HS-5 (cell line): ENCODE measurements at regions not wholly inside any gene's neighbourhood (a gene's known extent, or its start where the extent isn't known, plus 50 kb on each side); places are given as distances from the start of the nearest gene placed in this dataset.

Experiments used
- DNase-seq: peaks from one replicate; pipeline ENCODE4 v3.0.0-alpha.2; 2012; ENCODE audit warnings: low read depth

GRCh38 chr7:67422601-67423000 is 426.0 kb downstream of the TYW1 start:
- no peak for DNase-seq

- no peak for DNase-seq
Observed at GRCh38 chr7:67423065-67423464, 426.4 kb downstream of the TYW1 start.

- DNase-seq = no peak
Observed at GRCh38 chr7:67426654-67427053, 430.0 kb downstream of the TYW1 start.

DNA sequence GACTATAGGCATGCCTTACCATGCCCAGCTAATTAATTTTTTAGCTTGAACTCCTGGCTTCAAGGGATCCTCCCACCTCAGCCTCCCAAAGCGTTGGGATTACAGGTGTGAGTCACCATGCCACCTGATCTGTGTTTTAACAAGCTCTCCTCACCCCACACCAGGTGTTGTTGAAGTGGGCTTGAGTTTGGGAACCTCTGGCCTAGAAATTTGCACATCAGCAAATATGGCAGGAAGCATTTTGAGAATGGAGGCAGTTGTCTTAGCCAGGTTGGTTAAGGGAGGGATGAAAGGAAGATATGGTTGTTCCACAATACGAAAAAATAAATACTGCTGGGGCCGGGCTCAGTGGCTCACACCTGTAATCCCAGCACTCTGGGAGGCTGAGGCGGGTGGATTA is 433.1 kb downstream of the TYW1 start:
- no peak for DNase-seq

GRCh38 chr7:67432536-67433234 is 436.1 kb downstream of the TYW1 start:
- no peak for DNase-seq

GRCh38 chr7:67435894-67436535 is 439.4 kb downstream of the TYW1 start:
- no peak for DNase-seq

DNA sequence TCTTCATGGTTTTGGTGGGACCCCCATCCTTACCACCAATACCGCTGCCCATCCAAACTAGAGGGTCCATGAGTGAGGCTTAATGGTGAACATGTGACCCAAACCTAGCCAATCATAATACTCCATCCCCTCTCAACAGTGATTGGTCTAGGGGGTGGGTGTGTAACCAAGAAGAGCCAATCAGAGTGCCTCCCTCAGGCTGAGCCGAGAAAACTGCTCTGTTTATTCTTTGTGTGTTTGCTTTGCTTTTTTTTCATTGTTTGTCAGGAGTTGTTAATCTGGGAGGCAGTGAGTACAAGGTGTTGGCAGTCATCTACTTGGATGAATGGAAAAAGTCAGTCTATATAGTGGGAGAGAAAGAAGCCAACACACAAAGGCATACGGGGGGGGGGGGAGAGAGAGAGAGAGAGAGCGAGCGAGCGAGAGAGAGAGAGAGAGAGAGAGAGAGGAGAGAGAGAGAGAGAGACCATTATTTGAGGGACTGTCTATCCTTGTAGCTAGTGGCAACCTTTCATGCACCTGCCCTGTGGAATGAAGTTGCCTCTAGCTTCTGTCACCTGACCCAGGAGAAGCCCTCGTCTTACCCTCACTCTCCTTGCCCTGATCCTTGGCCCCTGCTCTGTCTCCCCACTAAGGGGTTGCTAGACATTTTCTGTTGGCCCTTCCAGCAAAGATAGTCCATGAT is 441.7 kb downstream of the TYW1 start:
- DNase-seq = no peak

DNA sequence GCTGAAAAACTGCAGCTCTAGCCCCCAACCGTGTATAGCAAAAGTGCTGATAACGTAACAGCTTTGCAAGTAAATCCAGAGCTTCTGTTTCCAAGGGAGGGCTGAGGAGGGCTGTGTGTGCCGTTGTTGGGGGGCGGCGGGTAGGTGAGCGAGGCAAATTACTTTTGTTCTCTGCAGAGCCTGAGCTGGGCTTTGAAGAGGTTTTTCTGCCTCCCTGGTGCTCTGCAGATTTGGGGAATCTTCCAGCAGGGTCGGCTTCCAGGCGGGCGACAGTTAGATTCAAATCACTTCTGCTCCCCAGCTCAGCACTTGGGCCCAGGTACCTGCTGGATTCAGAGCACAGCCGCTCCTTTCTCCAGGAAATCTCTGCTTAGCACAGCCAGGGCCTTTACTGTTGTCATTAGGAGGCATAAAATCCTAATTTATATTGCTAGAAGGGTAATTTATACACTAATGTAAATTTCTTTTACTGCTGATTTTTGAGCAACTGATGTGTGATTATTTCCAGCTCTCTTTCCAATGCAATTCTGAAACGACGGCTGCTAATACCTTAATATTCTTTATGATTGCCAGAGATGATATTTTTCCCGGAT is 442.4 kb downstream of the TYW1 start:
- no peak for DNase-seq

DNA sequence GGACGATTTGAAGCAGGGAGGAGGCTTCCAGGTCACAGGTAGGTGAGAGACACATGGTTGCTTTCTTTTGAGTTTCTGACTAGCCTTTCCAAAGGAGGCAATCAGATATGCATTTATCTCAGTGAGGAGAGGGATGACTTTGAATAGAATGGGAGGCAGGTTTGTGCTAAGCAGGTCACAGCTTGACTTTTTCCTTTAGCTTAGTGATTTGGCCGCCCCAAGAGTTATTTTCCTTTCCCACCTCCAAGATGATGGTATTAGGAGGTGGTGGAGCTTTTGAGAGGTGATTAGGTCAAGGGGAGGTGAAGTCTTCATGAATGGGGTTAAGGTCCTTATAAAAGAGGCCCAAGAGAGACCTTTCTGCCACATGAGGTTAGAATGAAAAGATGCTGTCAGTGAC is 443.7 kb downstream of the TYW1 start:
- DNase-seq = no peak

- DNase-seq = no peak
Observed at GRCh38 chr7:67445728-67446127, 449.1 kb downstream of the TYW1 start.

DNA sequence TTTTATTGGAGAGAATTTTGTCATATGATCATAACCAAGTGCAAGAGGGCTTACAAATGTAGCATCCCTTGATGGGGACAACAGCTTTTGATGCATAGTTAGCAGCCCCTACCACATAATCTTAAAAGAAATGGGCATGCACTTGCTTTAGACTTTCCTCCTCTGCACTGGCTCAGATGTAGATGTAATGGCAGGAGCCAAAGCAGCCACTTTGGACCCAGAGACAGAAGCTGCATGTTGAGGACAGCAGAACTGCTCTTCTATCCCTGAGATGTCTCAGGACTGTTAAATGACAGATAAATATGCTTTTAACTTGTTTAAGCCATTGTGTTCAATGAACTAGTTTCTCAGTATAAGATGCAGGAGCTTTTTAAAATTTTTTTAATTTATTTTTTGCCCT is 450.7 kb downstream of the TYW1 start:
- no peak for DNase-seq

DNA sequence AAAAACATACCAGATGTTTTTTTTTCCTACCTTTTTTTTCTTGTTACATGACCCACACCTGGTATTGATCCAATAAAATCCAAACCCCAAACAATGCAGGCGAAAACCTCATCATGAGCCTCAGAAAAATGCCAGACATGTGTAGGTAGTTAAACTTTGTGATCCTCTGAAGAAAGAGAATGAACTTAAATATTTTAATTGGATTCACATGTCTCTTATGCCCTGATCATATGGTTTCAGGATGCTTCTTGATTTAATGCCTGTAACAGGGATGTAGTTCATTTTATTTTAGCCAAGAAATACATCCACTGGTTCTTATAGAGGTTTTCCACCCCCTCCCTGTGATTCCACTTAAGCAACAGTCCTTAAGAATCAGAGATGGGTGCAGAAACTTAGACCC is 451.6 kb downstream of the TYW1 start:
- DNase-seq = no peak

- DNase-seq = no peak
Observed at GRCh38 chr7:67450171-67450570, 453.5 kb downstream of the TYW1 start.

DNA sequence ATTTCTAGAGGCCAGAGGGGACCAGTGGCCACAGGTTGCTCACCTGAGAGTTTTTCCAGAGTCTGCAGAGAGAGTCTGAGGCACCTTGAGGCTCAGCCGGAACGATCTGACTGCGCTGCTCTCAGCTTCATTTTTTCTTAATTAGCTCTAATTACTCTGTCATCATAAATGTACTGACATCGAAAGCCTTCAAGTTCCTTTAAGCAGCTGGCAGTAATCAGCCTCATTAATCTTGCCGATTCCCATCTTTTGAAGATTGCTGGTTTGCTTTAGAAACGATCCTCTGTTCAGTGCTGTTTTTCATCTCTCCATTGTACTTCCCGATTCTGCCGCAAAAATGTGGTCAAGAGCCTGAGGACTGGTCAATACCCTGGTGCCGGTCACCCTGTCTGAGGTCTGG is 454.7 kb downstream of the TYW1 start:
- DNase-seq = no peak

- DNase-seq = no peak
Observed at GRCh38 chr7:67452516-67453026, 455.9 kb downstream of the TYW1 start.

DNA sequence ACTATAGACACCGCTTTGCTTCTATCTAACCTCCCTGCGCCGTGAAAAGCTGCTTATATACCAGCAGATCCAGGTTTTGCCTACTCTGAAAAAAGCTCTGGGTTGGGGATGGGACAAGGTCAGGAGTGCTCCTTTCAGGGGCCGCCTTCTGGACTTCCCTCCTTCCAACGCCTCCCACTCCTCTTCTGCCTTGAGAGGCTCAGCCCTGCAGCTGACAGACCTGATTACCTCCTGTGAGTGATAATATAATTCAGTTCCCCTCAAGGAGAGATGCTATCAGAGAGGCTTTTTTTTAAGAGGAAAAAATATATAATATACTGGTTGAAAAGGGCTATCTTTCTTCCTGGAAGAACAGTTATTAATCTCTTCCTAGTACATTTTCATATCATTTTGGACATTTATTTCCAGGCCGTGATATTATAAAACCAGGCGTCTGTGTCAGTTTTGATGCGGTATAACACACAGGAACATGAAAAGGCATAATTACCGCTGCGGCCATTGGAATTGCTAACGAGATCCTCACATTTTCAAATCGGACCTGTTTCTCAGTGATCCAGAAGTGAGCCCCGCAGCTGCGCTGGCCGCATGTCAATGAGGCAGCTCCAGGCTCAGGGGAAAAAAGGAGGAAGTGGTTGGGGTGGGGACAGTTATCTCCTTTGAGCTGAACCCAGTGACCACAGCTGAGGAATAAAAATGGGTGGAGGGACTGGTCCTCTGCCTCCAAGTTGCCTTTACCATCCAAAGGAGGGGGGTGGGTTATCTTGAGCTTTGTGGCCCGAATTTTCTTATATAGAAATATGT is 457.1 kb downstream of the TYW1 start:
- no peak for DNase-seq

DNA sequence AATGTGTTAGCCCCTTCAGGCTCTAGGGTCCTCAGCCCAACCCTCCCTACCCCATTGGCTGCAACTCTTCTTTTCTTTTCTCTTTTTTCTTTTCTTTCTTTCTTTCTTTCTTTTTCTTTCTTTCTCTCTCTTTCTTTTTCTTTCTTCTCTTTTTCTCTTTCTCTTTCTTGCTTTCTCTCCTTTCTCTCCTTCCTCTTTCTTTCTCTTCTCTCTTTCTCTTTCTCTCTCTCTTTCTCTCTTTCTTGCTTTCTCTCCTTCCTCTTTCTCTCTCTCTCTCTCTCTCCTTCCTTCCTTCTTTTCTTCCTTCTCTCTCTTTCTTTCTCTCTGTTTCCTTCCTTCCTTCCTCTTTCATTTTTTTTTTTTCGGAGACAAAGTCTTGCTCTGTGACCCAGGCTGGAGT is 458.9 kb downstream of the TYW1 start:
- DNase-seq = no peak

- no peak for DNase-seq
Observed at GRCh38 chr7:67462781-67463191, 466.2 kb downstream of the TYW1 start.

DNA sequence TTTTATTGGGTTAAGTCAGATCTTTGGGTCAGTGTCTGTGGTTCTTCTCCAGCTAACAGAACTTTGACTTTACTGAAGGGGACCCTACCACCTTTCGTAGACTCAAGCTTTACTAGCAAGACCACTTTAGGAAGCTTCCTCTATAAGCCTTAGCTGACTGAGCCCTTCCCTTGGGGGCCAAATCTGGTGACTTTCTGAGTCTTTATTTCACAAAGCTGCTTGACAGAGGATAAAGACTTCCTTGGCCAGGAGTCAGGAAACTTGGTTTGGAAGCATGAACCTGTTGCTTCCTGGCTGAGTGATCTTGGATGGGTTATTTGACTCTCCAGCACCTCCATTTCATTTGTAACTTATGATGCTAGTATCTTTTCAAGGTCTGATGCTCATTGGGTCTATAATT is 466.7 kb downstream of the TYW1 start:
- DNase-seq = no peak

GRCh38 chr7:67463983-67464382 is 467.4 kb downstream of the TYW1 start:
- DNase-seq = no peak

- DNase-seq = no peak
Observed at GRCh38 chr7:67466109-67466508, 469.5 kb downstream of the TYW1 start.

GRCh38 chr7:67470256-67470751 is 473.7 kb downstream of the TYW1 start:
- no peak for DNase-seq
